ENCODE measurements at regions not wholly inside any gene's neighbourhood (a gene's known extent, or its start where the extent isn't known, plus 50 kb on each side); places are given as distances from the start of the nearest gene placed in this dataset.

DNA sequence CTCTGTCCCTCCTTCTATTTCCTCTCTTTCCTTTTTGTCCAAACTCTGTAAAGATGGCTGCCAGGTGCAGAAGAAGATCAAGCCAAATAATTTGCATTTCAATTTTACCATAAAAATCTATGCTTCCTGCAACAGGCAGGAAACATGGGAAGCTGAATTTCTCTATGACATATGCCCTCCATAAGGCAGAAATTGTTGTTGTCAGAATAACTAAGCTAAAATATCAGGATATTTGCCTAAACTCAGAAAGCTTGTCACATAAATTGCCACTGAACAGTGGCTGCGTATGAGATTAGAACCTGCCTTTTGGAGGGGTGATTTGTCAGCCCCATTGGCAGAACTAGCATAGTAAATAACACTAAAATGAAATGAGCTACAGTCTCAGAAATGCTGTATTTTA lies 288.3 kb upstream of the LMCD1 start:
- H3K27ac ChIP-seq = no peak overlapping the region
- no peaks in the 10 kb centered on the region for H3K9me3 ChIP-seq
- TF ChIP-seq, protein P1, sequence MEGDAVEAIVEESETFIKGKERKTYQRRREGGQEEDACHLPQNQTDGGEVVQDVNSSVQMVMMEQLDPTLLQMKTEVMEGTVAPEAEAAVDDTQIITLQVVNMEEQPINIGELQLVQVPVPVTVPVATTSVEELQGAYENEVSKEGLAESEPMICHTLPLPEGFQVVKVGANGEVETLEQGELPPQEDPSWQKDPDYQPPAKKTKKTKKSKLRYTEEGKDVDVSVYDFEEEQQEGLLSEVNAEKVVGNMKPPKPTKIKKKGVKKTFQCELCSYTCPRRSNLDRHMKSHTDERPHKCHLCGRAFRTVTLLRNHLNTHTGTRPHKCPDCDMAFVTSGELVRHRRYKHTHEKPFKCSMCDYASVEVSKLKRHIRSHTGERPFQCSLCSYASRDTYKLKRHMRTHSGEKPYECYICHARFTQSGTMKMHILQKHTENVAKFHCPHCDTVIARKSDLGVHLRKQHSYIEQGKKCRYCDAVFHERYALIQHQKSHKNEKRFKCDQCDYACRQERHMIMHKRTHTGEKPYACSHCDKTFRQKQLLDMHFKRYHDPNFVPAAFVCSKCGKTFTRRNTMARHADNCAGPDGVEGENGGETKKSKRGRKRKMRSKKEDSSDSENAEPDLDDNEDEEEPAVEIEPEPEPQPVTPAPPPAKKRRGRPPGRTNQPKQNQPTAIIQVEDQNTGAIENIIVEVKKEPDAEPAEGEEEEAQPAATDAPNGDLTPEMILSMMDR (IDR thresholded peaks at IDR 0.05) = no peak
- no peaks in the 10 kb centered on the region for H3K4me1 ChIP-seq
- no peaks in the 10 kb centered on the region for H3K36me3 ChIP-seq
- H3K27me3 ChIP-seq (ENCODE audit: low read depth) = no peaks in the 10 kb centered on the region
- DNase-seq (no peak), ATAC-seq (no peak)
- H3K4me3 ChIP-seq = no peak overlapping the region
- intact Hi-C loops (cut with DNase I) = no loop called here

GRCh38 chr3:8215821-8216220 lies 285.8 kb upstream of the LMCD1 start:
- Histone ChIP-seq H3K27me3 (ENCODE audit: low read depth) (no peaks in the 10 kb centered on the region), H3K4me1 (no peaks in the 10 kb centered on the region), H3K4me3 (no peak overlapping the region), H3K9me3 (no peaks in the 10 kb centered on the region), H3K27ac (no peak overlapping the region), H3K36me3 (no peaks in the 10 kb centered on the region)
- intact Hi-C loops (cut with DNase I) = no loop called here
- no peak for ATAC-seq
- DNase-seq = no peak
- TF ChIP-seq, protein P1 (IDR thresholded peaks at IDR 0.05) = no peak

DNA sequence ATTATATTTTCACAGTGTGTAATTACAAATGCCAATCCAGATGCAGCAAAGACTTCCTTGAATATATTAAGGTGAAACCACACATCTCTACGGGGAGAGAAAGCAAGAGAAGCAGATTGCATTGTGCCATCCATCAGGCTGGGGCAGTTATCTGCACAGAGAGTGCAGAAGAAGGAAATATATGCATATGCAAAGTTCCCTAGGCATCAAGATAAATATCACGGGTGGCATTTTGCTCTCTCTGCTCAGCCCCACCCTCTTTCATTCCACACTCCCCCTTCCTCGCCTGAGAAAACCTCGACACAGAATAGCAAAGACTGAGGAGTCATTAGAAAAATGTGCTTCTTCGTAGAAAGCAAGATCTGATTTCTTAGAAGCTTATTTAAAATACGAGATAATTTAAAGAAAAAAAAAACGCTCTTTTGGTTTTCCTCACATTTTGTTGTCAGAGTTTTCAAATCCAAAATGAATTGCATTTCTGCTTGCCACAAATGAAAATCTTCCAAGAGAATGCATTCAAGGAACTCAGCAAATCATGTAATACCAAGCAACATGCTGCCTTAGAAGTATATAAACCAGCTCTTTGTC lies 283.2 kb upstream of the LMCD1 start:
- intact Hi-C loops (cut with DNase I) = no loop called here

GRCh38 chr3:8220291-8220690 lies 281.3 kb upstream of the LMCD1 start:
- intact Hi-C loops (cut with DNase I) = no loop called here
- H3K9me3 ChIP-seq = no peaks in the 10 kb centered on the region
- H3K4me1 ChIP-seq = no peaks in the 10 kb centered on the region
- TF ChIP-seq, protein P1 (IDR thresholded peaks at IDR 0.05) = no peak
- DNase-seq = no peak
- no peak for ATAC-seq
- H3K4me3 ChIP-seq = no peak overlapping the region
- no peaks in the 10 kb centered on the region for H3K27me3 ChIP-seq (ENCODE audit: low read depth)
- H3K36me3 ChIP-seq = no peaks in the 10 kb centered on the region
- no peak overlapping the region for H3K27ac ChIP-seq

More for the DNA sequence above, 283.2 kb upstream of the LMCD1 start:
- ATAC-seq = no peak
- Histone ChIP-seq H3K36me3 (no peaks in the 10 kb centered on the region), H3K27me3 (ENCODE audit: low read depth) (no peaks in the 10 kb centered on the region), H3K9me3 (no peaks in the 10 kb centered on the region), H3K4me3 (no peak overlapping the region), H3K27ac (no peak overlapping the region), H3K4me1 (no peaks in the 10 kb centered on the region)
- no peak for DNase-seq
- TF ChIP-seq, protein P1 (IDR thresholded peaks at IDR 0.05) = no peak

- DNase-seq (no peak), ATAC-seq (peak in 1 of 2 donors; percentile 28)
- Histone ChIP-seq H3K27me3 (ENCODE audit: low read depth) (no peaks in the 10 kb centered on the region), H3K36me3 (no peaks in the 10 kb centered on the region), H3K27ac (no peak overlapping the region), H3K4me3 (no peak overlapping the region), H3K4me1 (no peaks in the 10 kb centered on the region), H3K9me3 (no peaks in the 10 kb centered on the region)
- TF ChIP-seq, protein P1 (IDR thresholded peaks at IDR 0.05) = no peak
- intact Hi-C loops (cut with DNase I) = no loop called here
Observed at GRCh38 chr3:8223766-8224165, 277.9 kb upstream of the LMCD1 start.

Measured in lower lobe of right lung (tissue), 2 donors.